ENCODE measurements at regions not wholly inside any gene's neighbourhood (a gene's known extent, or its start where the extent isn't known, plus 50 kb on each side); places are given as distances from the start of the nearest gene placed in this dataset.
A peak's percentile ranks its signal among the peaks of the same experiment; 100 is the strongest.

DNA sequence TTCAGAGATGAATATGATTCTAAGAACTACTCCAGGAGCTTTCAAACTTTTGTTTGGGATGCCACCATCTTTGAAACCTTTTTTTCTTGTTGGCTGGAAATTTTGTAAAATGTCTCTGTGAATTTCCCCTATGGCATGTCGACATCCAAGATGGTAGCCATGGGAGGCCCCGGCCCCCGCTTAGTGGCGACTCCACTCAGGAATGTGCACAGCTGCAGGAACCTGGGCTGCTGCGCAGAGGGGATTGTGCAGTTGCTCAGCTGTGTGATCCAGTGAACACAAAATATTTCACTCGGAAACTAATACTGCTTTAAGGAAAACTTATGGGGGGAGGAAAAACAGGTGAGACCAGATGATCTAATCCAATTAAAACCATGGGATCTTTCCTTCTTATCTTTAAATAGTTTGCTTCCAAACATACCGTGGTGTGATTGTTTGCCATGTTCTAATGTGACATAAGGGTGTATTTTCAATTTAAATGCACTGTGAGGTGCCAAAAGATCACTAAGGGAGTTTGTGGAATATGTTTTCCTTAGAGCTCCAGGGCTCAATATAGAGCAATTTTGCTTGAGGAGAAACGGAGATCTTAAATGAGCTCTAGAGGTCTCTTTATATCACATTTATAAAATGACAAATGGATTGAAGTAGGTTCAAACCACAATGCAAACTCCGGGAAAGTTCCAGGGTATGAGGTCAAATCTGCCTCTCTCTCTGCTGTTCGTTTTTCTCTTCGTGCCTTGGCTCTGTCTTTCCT lies 497.7 kb downstream of the FGF9 start:
- CTCF ChIA-PET, result interaction anchor here (0.5 kb wide), 1 partner anchor 130 kb away, joined by 3 read pairs; no protein-coding TSS in a partner anchor
- POLR2A ChIA-PET, result no interaction called here
- no peak for DNase-seq (ENCODE audit: low read depth, low spot score)
- no peaks in the 10 kb centered on the region for H3K27me3 ChIP-seq (ENCODE audit: control insufficient read depth, insufficient read depth, low read length)
- no peak overlapping the region for H3K27ac ChIP-seq (ENCODE audit: low read depth, low read length)
- H3K9me3 ChIP-seq (ENCODE audit: control insufficient read depth, insufficient read depth, low read length), result no peaks in the 10 kb centered on the region
- H3K4me3 ChIP-seq (ENCODE audit: low read depth, low read length), result no peak overlapping the region
- TF ChIP-seq, protein P1, sequence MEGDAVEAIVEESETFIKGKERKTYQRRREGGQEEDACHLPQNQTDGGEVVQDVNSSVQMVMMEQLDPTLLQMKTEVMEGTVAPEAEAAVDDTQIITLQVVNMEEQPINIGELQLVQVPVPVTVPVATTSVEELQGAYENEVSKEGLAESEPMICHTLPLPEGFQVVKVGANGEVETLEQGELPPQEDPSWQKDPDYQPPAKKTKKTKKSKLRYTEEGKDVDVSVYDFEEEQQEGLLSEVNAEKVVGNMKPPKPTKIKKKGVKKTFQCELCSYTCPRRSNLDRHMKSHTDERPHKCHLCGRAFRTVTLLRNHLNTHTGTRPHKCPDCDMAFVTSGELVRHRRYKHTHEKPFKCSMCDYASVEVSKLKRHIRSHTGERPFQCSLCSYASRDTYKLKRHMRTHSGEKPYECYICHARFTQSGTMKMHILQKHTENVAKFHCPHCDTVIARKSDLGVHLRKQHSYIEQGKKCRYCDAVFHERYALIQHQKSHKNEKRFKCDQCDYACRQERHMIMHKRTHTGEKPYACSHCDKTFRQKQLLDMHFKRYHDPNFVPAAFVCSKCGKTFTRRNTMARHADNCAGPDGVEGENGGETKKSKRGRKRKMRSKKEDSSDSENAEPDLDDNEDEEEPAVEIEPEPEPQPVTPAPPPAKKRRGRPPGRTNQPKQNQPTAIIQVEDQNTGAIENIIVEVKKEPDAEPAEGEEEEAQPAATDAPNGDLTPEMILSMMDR (IDR thresholded peaks at IDR 0.05; ENCODE audit: low read depth, low read length), result no peak

DNA sequence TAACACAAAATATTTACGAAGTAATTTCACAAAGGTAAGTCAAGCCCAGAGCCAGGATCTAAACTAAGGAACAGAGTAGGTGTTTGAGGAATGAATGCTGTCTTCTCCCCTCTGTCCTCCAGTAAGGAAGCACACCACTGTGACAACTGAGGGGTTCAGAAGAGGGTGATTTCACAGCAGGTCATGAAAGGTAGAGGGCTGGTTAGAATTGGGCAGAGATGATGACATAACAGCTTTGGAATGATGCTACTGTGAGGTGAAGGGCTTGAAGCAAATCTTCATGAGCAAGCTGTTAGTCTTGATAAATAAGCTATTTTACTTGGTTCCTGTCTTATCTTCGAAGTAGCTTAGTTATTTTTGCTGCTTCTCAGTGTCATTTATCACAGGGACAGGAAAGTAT lies 498.6 kb downstream of the FGF9 start:
- CTCF ChIA-PET, result interaction anchor here (0.5 kb wide), 1 partner anchor 130 kb away, joined by 3 read pairs; no protein-coding TSS in a partner anchor
- Histone ChIP-seq H3K9me3 (ENCODE audit: control insufficient read depth, insufficient read depth, low read length) (no peaks in the 10 kb centered on the region), H3K27ac (ENCODE audit: low read depth, low read length) (no peak overlapping the region), H3K4me3 (ENCODE audit: low read depth, low read length) (no peak overlapping the region), H3K27me3 (ENCODE audit: control insufficient read depth, insufficient read depth, low read length) (no peaks in the 10 kb centered on the region)
- no peak for DNase-seq (ENCODE audit: low read depth, low spot score)
- POLR2A ChIA-PET, result no interaction called here
- TF ChIP-seq, protein P1 (IDR thresholded peaks at IDR 0.05; ENCODE audit: low read depth, low read length), result no peak

DNA sequence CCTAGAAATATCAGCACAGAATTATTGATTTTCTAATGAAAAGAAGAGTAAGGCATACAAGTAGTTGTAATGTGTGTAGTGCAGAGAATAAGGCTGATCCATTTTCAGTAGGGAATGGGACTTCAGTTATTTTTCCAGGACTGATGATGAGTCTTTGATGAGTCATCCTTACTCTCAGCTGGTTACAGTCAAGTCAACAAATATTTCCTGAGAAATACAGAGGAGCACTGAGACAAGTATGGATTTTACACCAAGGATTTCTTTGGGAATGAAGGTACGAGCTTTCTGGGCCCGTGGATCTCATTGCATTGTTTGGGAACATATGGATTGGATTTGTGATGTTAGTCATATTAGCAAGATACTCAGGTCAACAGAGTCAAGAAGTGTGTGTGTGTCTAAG lies 502.7 kb downstream of the FGF9 start:
- no peaks in the 10 kb centered on the region for H3K9me3 ChIP-seq (ENCODE audit: control insufficient read depth, insufficient read depth, low read length)
- no peak overlapping the region for H3K4me3 ChIP-seq (ENCODE audit: low read depth, low read length)
- H3K27ac ChIP-seq (ENCODE audit: low read depth, low read length), result no peak overlapping the region
- H3K27me3 ChIP-seq (ENCODE audit: control insufficient read depth, insufficient read depth, low read length), result no peaks in the 10 kb centered on the region
- CTCF ChIA-PET, result no interaction called here
- TF ChIP-seq, protein P1 (IDR thresholded peaks at IDR 0.05; ENCODE audit: low read depth, low read length), result no peak
- POLR2A ChIA-PET, result no interaction called here
- peak; percentile 36 for DNase-seq (ENCODE audit: low read depth, low spot score)

DNA sequence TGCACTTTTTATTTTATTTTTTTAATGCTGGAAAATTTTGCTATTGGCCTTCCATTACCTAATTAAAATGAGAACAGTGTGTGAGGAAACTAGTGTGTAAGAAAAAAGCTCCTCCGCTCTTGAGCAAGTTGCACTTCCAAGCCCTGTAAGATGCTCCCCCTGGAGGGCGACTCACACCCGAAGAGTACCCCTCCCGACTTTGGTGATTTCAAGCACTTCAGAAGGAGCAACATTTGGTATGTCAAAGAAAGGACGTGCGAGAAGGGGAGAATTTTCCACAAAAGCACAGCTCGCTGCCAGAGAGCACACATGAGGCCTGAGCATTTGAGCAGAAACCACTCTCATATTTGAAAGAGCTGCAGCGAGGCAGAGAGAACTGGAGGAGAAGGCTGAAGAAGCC lies 504.4 kb downstream of the FGF9 start:
- Histone ChIP-seq H3K27ac (ENCODE audit: low read depth, low read length) (no peak overlapping the region), H3K4me3 (ENCODE audit: low read depth, low read length) (no peak overlapping the region), H3K27me3 (ENCODE audit: control insufficient read depth, insufficient read depth, low read length) (no peaks in the 10 kb centered on the region), H3K9me3 (ENCODE audit: control insufficient read depth, insufficient read depth, low read length) (no peaks in the 10 kb centered on the region)
- TF ChIP-seq, protein P1 (IDR thresholded peaks at IDR 0.05; ENCODE audit: low read depth, low read length), result no peak
- ChIA-PET POLR2A (no interaction called here), CTCF (no interaction called here)
- no peak for DNase-seq (ENCODE audit: low read depth, low spot score)

DNA sequence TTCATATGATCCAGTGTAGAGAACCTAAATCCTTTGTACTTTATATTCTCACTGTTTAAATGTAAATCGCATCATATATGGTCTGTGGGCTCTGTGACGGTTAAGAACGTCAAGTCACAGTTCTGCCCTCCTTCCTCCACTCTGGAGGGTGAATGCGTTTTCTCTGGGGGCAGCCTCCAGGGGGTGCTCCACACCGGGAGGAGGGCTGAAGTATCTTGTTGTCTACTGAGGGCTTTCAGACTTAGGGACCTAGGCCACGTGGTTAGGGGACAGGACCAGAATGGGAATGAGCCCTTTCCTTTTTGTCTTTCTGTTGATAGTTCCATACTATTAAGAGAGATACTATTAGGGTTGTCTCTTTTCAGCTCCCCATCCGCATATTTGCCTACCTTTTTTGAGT lies 504.9 kb downstream of the FGF9 start:
- Histone ChIP-seq H3K9me3 (ENCODE audit: control insufficient read depth, insufficient read depth, low read length) (no peaks in the 10 kb centered on the region), H3K27ac (ENCODE audit: low read depth, low read length) (no peak overlapping the region), H3K27me3 (ENCODE audit: control insufficient read depth, insufficient read depth, low read length) (no peaks in the 10 kb centered on the region), H3K4me3 (ENCODE audit: low read depth, low read length) (no peak overlapping the region)
- POLR2A ChIA-PET, result no interaction called here
- no peak for DNase-seq (ENCODE audit: low read depth, low spot score)
- CTCF ChIA-PET, result no interaction called here
- TF ChIP-seq, protein P1 (IDR thresholded peaks at IDR 0.05; ENCODE audit: low read depth, low read length), result no peak

Data from AG04450 (cell line).